ENCODE measurements at regions not wholly inside any gene's neighbourhood (a gene's known extent, or its start where the extent isn't known, plus 50 kb on each side); places are given as distances from the start of the nearest gene placed in this dataset.
A peak's percentile ranks its signal among the peaks of the same experiment; 100 is the strongest.
"Not testable (repeated sequence)": the region's sequence is repeated elsewhere in the genome, so short reads cannot be mapped to it uniquely, and the experiment has no call there.

GRCh38 chr1:220475608-220476007 lies 52.3 kb upstream of the MARK1 start:
- not testable (repeated sequence) for FAIRE-seq

GRCh38 chr1:220475141-220475540 lies 52.8 kb upstream of the MARK1 start:
- not testable (repeated sequence) for DNase-seq (ENCODE audit: insufficient read length, low spot score); FAIRE-seq

More at GRCh38 chr1:220475608-220476007, 52.3 kb upstream of the MARK1 start:
- not testable (repeated sequence) for DNase-seq (ENCODE audit: insufficient read length, low spot score)

GRCh38 chr1:220473440-220473839 lies 54.5 kb upstream of the MARK1 start:
- DNase-seq (ENCODE audit: insufficient read length, low spot score), result no peak
- no peak for FAIRE-seq

GRCh38 chr1:220462752-220463151 lies 65.2 kb upstream of the MARK1 start:
- DNase-seq (ENCODE audit: insufficient read length, low spot score) (no peak), FAIRE-seq (no peak)

- DNase-seq (ENCODE audit: insufficient read length, low spot score), result no peak
Measured at GRCh38 chr1:220458936-220459335, 69.0 kb upstream of the MARK1 start.

GRCh38 chr1:220457957-220458609 lies 69.9 kb upstream of the MARK1 start:
- FAIRE-seq, result no peak
- no peak for DNase-seq (ENCODE audit: insufficient read length, low spot score)

More at GRCh38 chr1:220458936-220459335, 69.0 kb upstream of the MARK1 start:
- FAIRE-seq, result no peak

GRCh38 chr1:220455559-220455958 lies 72.4 kb upstream of the MARK1 start:
- no peak for DNase-seq (ENCODE audit: insufficient read length, low spot score)
- no peak for FAIRE-seq

- FAIRE-seq (no peak), DNase-seq (ENCODE audit: insufficient read length, low spot score) (no peak)
Measured at GRCh38 chr1:220454155-220454777, 73.7 kb upstream of the MARK1 start.

- FAIRE-seq (no peak), DNase-seq (ENCODE audit: insufficient read length, low spot score) (no peak)
Measured at GRCh38 chr1:220453371-220453770, 74.6 kb upstream of the MARK1 start.

GRCh38 chr1:220451532-220451931 lies 76.4 kb upstream of the MARK1 start:
- DNase-seq (ENCODE audit: insufficient read length, low spot score) (no peak), FAIRE-seq (no peak)

- DNase-seq (ENCODE audit: insufficient read length, low spot score), result no peak
- no peak for FAIRE-seq
Measured at GRCh38 chr1:220450927-220451326, 77.0 kb upstream of the MARK1 start.

GRCh38 chr1:220448217-220448616 lies 79.7 kb upstream of the MARK1 start:
- FAIRE-seq (peak; percentile 48), DNase-seq (ENCODE audit: insufficient read length, low spot score) (no peak)

- not testable (repeated sequence) for DNase-seq (ENCODE audit: insufficient read length, low spot score); FAIRE-seq
Measured at GRCh38 chr1:220444586-220444985, 83.3 kb upstream of the MARK1 start.

GRCh38 chr1:220441211-220441610 lies 86.7 kb upstream of the MARK1 start:
- FAIRE-seq, result no peak
- DNase-seq (ENCODE audit: insufficient read length, low spot score), result no peak

- no peak for FAIRE-seq
Measured at GRCh38 chr1:220438741-220439140, 89.2 kb upstream of the MARK1 start.

GRCh38 chr1:220432408-220432807 lies 95.5 kb upstream of the MARK1 start:
- FAIRE-seq, result no peak
- DNase-seq (ENCODE audit: insufficient read length, low spot score), result no peak

More at GRCh38 chr1:220438741-220439140, 89.2 kb upstream of the MARK1 start:
- DNase-seq (ENCODE audit: insufficient read length, low spot score), result no peak

GRCh38 chr1:220431554-220432239 lies 96.2 kb upstream of the MARK1 start:
- FAIRE-seq (no peak), DNase-seq (ENCODE audit: insufficient read length, low spot score) (no peak)

- no peak for FAIRE-seq
- no peak for DNase-seq (ENCODE audit: insufficient read length, low spot score)
Measured at GRCh38 chr1:220430586-220430985, 97.3 kb upstream of the MARK1 start.

GRCh38 chr1:220430059-220430458 lies 97.9 kb upstream of the MARK1 start:
- peak; percentile 24 for DNase-seq (ENCODE audit: insufficient read length, low spot score)
- FAIRE-seq, result no peak

GRCh38 chr1:220426989-220427388 lies 100.9 kb upstream of the MARK1 start:
- DNase-seq (ENCODE audit: insufficient read length, low spot score) (no peak), FAIRE-seq (no peak)

GRCh38 chr1:220425852-220426251 lies 102.1 kb upstream of the MARK1 start:
- no peak for FAIRE-seq
- DNase-seq (ENCODE audit: insufficient read length, low spot score), result no peak

- DNase-seq (ENCODE audit: insufficient read length, low spot score) (no peak), FAIRE-seq (no peak)
Measured at GRCh38 chr1:220421508-220421907, 106.4 kb upstream of the MARK1 start.

Measured in HTR-8/SVneo (cell line).